IMR-90 (cell line): ENCODE measurements at regions not wholly inside any gene's neighbourhood (a gene's known extent, or its start where the extent isn't known, plus 50 kb on each side); places are given as distances from the start of the nearest gene placed in this dataset.

Experiments
- ATAC-seq: fragments of 200-7000 bp; cut with Tn5 transposase; 2 replicates; pipeline ENCODE4 v1.9.1; 2020; ENCODE audit warnings: low read depth, mild to moderate bottlenecking, moderate library complexity
- BruUV-seq: library from RNA; stranded (reverse); fragments of 400-500 nt; replicated peaks from 2 replicates; lab custom pipeline; 2021; lab: Mats Ljungman, UMichigan
- CTCF ChIA-PET: fragments of 300-600 bp; formaldehyde crosslinking; extraction: SDS; loops from one replicate; lab custom pipeline; 2021; ENCODE audit warnings: antibody characterized with exemption; lab: Yijun Ruan, JAX
- POLR2A ChIA-PET: fragments of 300-600 bp; sonication (Branson Sonifier 250); formaldehyde crosslinking; loops from one replicate; lab custom pipeline; 2022; ENCODE audit warnings: antibody characterized with exemption; ENCODE audit not compliant: unreplicated experiment; lab: Charles Lee
- DNase-seq: peaks from one replicate; pipeline ENCODE4 v3.0.0; 2013
- H2AFZ ChIP-seq: replicated peaks from 2 replicates; pipeline ENCODE3; 2013; ENCODE audit warnings: low read length, mild to moderate bottlenecking; ENCODE audit not compliant: poor library complexity
- H2AK5ac ChIP-seq: 2 replicates; pipeline ENCODE4 v1.6.1; 2013; ENCODE audit warnings: low read depth, low read length, inconsistent platforms
- H2AK9ac ChIP-seq: replicated peaks from 2 replicates; pipeline ENCODE3; 2013; ENCODE audit warnings: mild to moderate bottlenecking, low read depth, low read length, moderate library complexity; ENCODE audit not compliant: poor library complexity
- H2BK120ac ChIP-seq: 2 replicates; pipeline ENCODE4 v1.6.1; 2013; ENCODE audit warnings: low read depth, low read length, inconsistent platforms
- H2BK15ac ChIP-seq: 3 replicates; pipeline ENCODE4 v1.6.1; 2013; ENCODE audit warnings: low read depth, low read length, inconsistent platforms
- H2BK20ac ChIP-seq: 2 replicates; pipeline ENCODE4 v1.6.1; 2013; ENCODE audit warnings: low read depth, mild to moderate bottlenecking, inconsistent platforms, low read length, moderate library complexity
- H2BK5ac ChIP-seq: 2 replicates; pipeline ENCODE4 v1.6.1; 2013; ENCODE audit warnings: mild to moderate bottlenecking, low read depth, low read length, inconsistent platforms; ENCODE audit not compliant: poor library complexity, severe bottlenecking
- H3K14ac ChIP-seq: replicated peaks from 2 replicates; pipeline ENCODE4 v1.6.1; 2013; ENCODE audit warnings: low read depth, low read length, inconsistent platforms
- H3K18ac ChIP-seq: 2 replicates; pipeline ENCODE4 v1.6.1; 2013; ENCODE audit warnings: low read depth, low read length, control low read depth
- H3K23ac ChIP-seq: 2 replicates; pipeline ENCODE4 v1.6.1; 2013; ENCODE audit warnings: low read depth, low read length, inconsistent platforms
- H3K27ac ChIP-seq: 2 replicates; pipeline ENCODE4 v1.5.1; 2013; ENCODE audit warnings: mild to moderate bottlenecking, control low read depth, low read length; ENCODE audit not compliant: insufficient read depth
- H3K27me3 ChIP-seq: 2 replicates; pipeline ENCODE4 v1.6.1; 2013; ENCODE audit warnings: low read length; ENCODE audit not compliant: control insufficient read depth, insufficient read depth
- H3K36me3 ChIP-seq: 2 replicates; pipeline ENCODE4 v1.6.1; 2013; ENCODE audit warnings: low read length, mixed read lengths; ENCODE audit not compliant: control insufficient read depth, insufficient read depth
- H3K4ac ChIP-seq: 2 replicates; pipeline ENCODE4 v1.6.1; 2013; ENCODE audit warnings: low read depth, low read length, inconsistent platforms
- H3K4me1 ChIP-seq: 2 replicates; pipeline ENCODE4 v1.6.1; 2013; ENCODE audit warnings: low read length, mixed read lengths; ENCODE audit not compliant: control insufficient read depth, insufficient read depth
- H3K4me2 ChIP-seq: 2 replicates; pipeline ENCODE4 v1.6.1; 2013; ENCODE audit warnings: low read depth, mild to moderate bottlenecking, control low read depth, low read length, moderate library complexity
- H3K4me3 ChIP-seq: 2 replicates; pipeline ENCODE4 v1.5.1; 2013; ENCODE audit warnings: low read depth, mild to moderate bottlenecking, control low read depth, low read length, moderate library complexity; ENCODE audit not compliant: insufficient read depth
- H3K56ac ChIP-seq: 2 replicates; pipeline ENCODE4 v1.6.1; 2013; ENCODE audit warnings: low read length, inconsistent platforms; ENCODE audit not compliant: insufficient read depth; ENCODE audit errors: extremely low read depth
- H3K79me1 ChIP-seq, 2 experiments: 2 replicates each; pipeline ENCODE4 v1.6.1; 2013; ENCODE audit warnings: low read length in 2 of 2, inconsistent platforms in 1 of 2, low read depth in 1 of 2
- H3K9ac ChIP-seq: 2 replicates; pipeline ENCODE4 v1.6.1; 2013; ENCODE audit warnings: low read depth, low read length, control low read depth
- H3K9me1 ChIP-seq: 2 replicates; pipeline ENCODE4 v1.6.1; 2013; ENCODE audit warnings: low read length, inconsistent platforms; ENCODE audit not compliant: insufficient read depth
- H3K9me3 ChIP-seq: 2 replicates; pipeline ENCODE4 v1.6.1; 2013; ENCODE audit warnings: low read length; ENCODE audit not compliant: control insufficient read depth, insufficient read depth
- H4K20me1 ChIP-seq: 2 replicates; pipeline ENCODE4 v1.6.1; 2013; ENCODE audit warnings: low read length, inconsistent platforms; ENCODE audit not compliant: insufficient read depth
- H4K5ac ChIP-seq: 2 replicates; pipeline ENCODE4 v1.6.1; 2013; ENCODE audit warnings: mild to moderate bottlenecking, low read depth, low read length, control low read depth
- H4K8ac ChIP-seq, 2 experiments: 2 replicates each; pipeline ENCODE4 v1.6.1; 2013; ENCODE audit warnings: low read depth in 2 of 2, low read length in 2 of 2, control low read depth in 1 of 2, inconsistent platforms in 1 of 2
- H4K91ac ChIP-seq: 2 replicates; pipeline ENCODE4 v1.6.1; 2013; ENCODE audit warnings: low read depth, low read length, inconsistent platforms; ENCODE audit not compliant: insufficient read depth
- BHLHE40 ChIP-seq: fragments of 150-350 bp; IDR thresholded peaks from 2 replicates; pipeline ENCODE4 v1.6.1; 2016; ENCODE audit warnings: mild to moderate bottlenecking, low read depth, low read length
- CEBPB ChIP-seq: IDR thresholded peaks from 2 replicates; pipeline ENCODE4 v1.6.1; 2012; ENCODE audit warnings: low read depth, low read length, improper control_type of control experiment
- CHD1 ChIP-seq: IDR thresholded peaks from 2 replicates; pipeline ENCODE4 v1.6.1; 2012; ENCODE audit warnings: low read depth, low read length, improper control_type of control experiment
- ELK1 ChIP-seq: fragments of 150-350 bp; IDR thresholded peaks from 2 replicates; pipeline ENCODE4 v1.6.1; 2016; ENCODE audit warnings: low read depth, mild to moderate bottlenecking, low read length, moderate library complexity, borderline replicate concordance
- FOS ChIP-seq: fragments of 150-350 bp; IDR thresholded peaks from 2 replicates; pipeline ENCODE4 v1.6.1; 2016; ENCODE audit warnings: low read depth, low read length
- MAZ ChIP-seq: IDR thresholded peaks from 2 replicates; pipeline ENCODE4 v1.6.1; 2012; ENCODE audit warnings: low read depth, mild to moderate bottlenecking, low read length, improper control_type of control experiment, moderate library complexity, borderline replicate concordance
- NFE2L2 ChIP-seq: fragments of 150-350 bp; IDR thresholded peaks from 2 replicates; pipeline ENCODE4 v1.6.1; 2016; ENCODE audit warnings: low read depth, mild to moderate bottlenecking, low read length
- POLR2A ChIP-seq: IDR thresholded peaks from 2 replicates; pipeline ENCODE4 v1.6.1; 2012; ENCODE audit warnings: mild to moderate bottlenecking, low read depth, low read length
- RAD21 ChIP-seq: IDR thresholded peaks from 2 replicates; pipeline ENCODE4 v1.6.1; 2012; ENCODE audit warnings: low read length, improper control_type of control experiment
- RCOR1 ChIP-seq: IDR thresholded peaks from 2 replicates; pipeline ENCODE4 v1.6.1; 2012; ENCODE audit warnings: mild to moderate bottlenecking, low read length, improper control_type of control experiment; ENCODE audit not compliant: insufficient replicate concordance
- RFX5 ChIP-seq: IDR thresholded peaks from 2 replicates; pipeline ENCODE4 v1.8.0; 2012; ENCODE audit warnings: low read depth, mild to moderate bottlenecking, low read length, moderate library complexity
- SMC3 ChIP-seq: fragments of 150-350 bp; IDR thresholded peaks from 2 replicates; pipeline ENCODE4 v1.6.1; 2016; ENCODE audit warnings: low read depth, mild to moderate bottlenecking, antibody characterized with exemption, low read length, moderate library complexity
- USF2 ChIP-seq: fragments of 150-350 bp; IDR thresholded peaks from 2 replicates; pipeline ENCODE4 v1.6.1; 2017; ENCODE audit warnings: mild to moderate bottlenecking, antibody characterized with exemption, low read length, low read depth
- WGBS, 2 experiments: methylation state at CpG; one replicate each; pipeline versions ENCODE4 v1.1.5 to v1.1.7; 2013; ENCODE audit warnings: missing lambda C conversion rate in 2 of 2; ENCODE audit not compliant: insufficient read length in 1 of 2; ENCODE audit errors: extremely low coverage in 2 of 2; 5-methylcytosine and 5-hydroxymethylcytosine counted together
- dilution Hi-C: fragments of 300-500 bp; cut with HindIII; formaldehyde crosslinking; loops from one replicate; pipeline ENCODE4 v1.14.3; 2018; ENCODE audit warnings: low sequenced_read_pairs; ENCODE audit not compliant: unreplicated experiment
- in situ Hi-C: fragments of 300-500 bp; cut with MboI; formaldehyde crosslinking; loops from 3 replicates; pipeline ENCODE4 v1.14.3; 2019; ENCODE audit warnings: low sequenced_read_pairs, inconsistent platforms, mixed read lengths
- intact Hi-C: fragments of 100-400 bp; cut with micrococcal nuclease; formaldehyde crosslinking; loops from 2 replicates; pipeline ENCODE4 v1.10.0; 2022
- TF ChIP-seq, protein P1 (sequence below): conservative IDR thresholded peaks from 2 replicates; pipeline ENCODE4 v1.5.1; 2012; ENCODE audit warnings: mild to moderate bottlenecking, low read depth, low read length, improper control_type of control experiment

DNA sequence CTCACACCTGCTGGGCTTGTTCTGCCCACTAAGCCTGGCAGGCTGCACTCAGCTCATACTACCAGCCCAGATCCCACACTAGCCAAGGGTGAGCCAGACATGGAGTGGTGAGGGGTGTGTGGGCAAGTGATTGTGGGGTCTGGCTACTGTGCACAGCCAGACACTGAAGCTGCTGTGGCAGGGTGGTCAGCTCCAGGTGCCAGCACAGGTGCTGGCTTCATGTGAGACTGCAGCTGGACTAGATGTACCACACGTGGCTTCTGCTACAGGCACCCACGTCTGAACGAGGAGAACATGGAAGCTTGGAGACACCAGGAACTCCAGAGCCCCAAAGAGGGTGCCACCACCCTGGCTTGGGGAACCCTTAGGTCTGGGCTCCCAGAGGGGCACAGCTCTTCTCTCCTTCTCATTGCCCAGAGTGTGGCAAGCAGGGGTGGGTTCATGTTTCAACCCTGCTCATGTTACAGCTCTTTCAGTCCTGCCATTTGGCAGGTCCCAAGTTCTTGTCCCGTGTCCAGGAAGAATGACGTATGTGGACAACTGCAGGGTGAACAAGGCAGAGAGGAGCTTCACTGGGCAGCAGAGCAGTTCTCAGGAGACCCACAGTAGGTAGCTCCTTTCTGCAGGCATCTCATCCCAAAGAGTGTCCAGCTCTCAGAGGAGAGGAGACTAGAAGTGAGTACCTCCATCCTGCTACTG is 1624.2 kb upstream of the TMEFF2 start:
- Histone ChIP-seq H2BK120ac (no peak overlapping the region), H4K20me1 (no peaks in the 10 kb centered on the region), H2BK5ac (no peak overlapping the region), H3K36me3 (no peaks in the 10 kb centered on the region), H2AK9ac (no peak overlapping the region), H4K91ac (no peak overlapping the region), H3K9me1 (no peaks in the 10 kb centered on the region), H3K4me2 (no peak overlapping the region), H3K27ac (no peak overlapping the region), H3K14ac (no peak overlapping the region), H3K9me3 (peaks cover 11% of the 10 kb centered on the region; the same call in 1 of the 2 replicates), H3K9ac (no peak overlapping the region), H2BK15ac (no peak overlapping the region), H4K5ac (no peak overlapping the region), H2AFZ (no peak overlapping the region), H4K8ac (no peak overlapping the region), H2BK20ac (no peak overlapping the region), H3K27me3 (no peaks in the 10 kb centered on the region), H3K56ac (no peak overlapping the region), H3K4me3 (no peak overlapping the region), H3K23ac (no peak overlapping the region), H3K79me1 (no peaks in the 10 kb centered on the region), H3K4ac (no peak overlapping the region), H2AK5ac (no peak overlapping the region), H3K18ac (no peak overlapping the region), H3K4me1 (no peaks in the 10 kb centered on the region)
- 51% methylated on average over 3 of the region's 5 CpGs; no CpG with 5 or more reads in 1 of the 2 experiments for WGBS, 2 experiments
- TF ChIP-seq RFX5 (no peak), RCOR1 (no peak), ELK1 (no peak), SMC3 (no peak), NFE2L2 (no peak), USF2 (no peak), MAZ (no peak), BHLHE40 (no peak), RAD21 (no peak), CHD1 (no peak), POLR2A (no peak), FOS (no peak), CEBPB (no peak)
- TF ChIP-seq, protein P1, sequence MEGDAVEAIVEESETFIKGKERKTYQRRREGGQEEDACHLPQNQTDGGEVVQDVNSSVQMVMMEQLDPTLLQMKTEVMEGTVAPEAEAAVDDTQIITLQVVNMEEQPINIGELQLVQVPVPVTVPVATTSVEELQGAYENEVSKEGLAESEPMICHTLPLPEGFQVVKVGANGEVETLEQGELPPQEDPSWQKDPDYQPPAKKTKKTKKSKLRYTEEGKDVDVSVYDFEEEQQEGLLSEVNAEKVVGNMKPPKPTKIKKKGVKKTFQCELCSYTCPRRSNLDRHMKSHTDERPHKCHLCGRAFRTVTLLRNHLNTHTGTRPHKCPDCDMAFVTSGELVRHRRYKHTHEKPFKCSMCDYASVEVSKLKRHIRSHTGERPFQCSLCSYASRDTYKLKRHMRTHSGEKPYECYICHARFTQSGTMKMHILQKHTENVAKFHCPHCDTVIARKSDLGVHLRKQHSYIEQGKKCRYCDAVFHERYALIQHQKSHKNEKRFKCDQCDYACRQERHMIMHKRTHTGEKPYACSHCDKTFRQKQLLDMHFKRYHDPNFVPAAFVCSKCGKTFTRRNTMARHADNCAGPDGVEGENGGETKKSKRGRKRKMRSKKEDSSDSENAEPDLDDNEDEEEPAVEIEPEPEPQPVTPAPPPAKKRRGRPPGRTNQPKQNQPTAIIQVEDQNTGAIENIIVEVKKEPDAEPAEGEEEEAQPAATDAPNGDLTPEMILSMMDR = no peak
- intact Hi-C loops = no loop called here
- in situ Hi-C loops = no loop called here
- POLR2A ChIA-PET = no interaction called here
- no peak for ATAC-seq
- BruUV-seq = no TSS peak
- no peak for DNase-seq
- dilution Hi-C loops = no loop called here
- CTCF ChIA-PET = no interaction called here
